Mesothelial cell of epicardium (in vitro differentiated cells): ENCODE measurements at regions not wholly inside any gene's neighbourhood (a gene's known extent, or its start where the extent isn't known, plus 50 kb on each side); places are given as distances from the start of the nearest gene placed in this dataset.

Experiments used
- DNase-seq, 2 experiments: peaks; one replicate each; pipeline ENCODE4 v3.0.0; 2021; ENCODE audit warnings: low spot score in 2 of 2; ENCODE audit not compliant: unreplicated experiment in 2 of 2
- H3K27ac Mint-ChIP-seq: 2 replicates; pipeline ENCODE4 v1.8.0; 2021; ENCODE audit warnings: mixed read lengths
- H3K27me3 Mint-ChIP-seq: 2 replicates; pipeline ENCODE4 v1.8.0; 2021; ENCODE audit warnings: low read depth, mixed read lengths
- H3K36me3 Mint-ChIP-seq: 2 replicates; pipeline ENCODE4 v1.8.0; 2021; ENCODE audit warnings: mixed read lengths
- H3K4me1 Mint-ChIP-seq: 2 replicates; pipeline ENCODE4 v1.8.0; 2021; ENCODE audit warnings: mixed read lengths
- H3K4me3 Mint-ChIP-seq: 2 replicates; pipeline ENCODE4 v1.8.0; 2021; ENCODE audit warnings: mild to moderate bottlenecking, moderate library complexity, mixed read lengths
- H3K9me3 Mint-ChIP-seq: 2 replicates; pipeline ENCODE4 v1.8.0; 2021; ENCODE audit warnings: mixed read lengths
- CTCF ChIP-seq: fragments of 200-600 bp; sonication (generic); IDR thresholded peaks from one replicate; pipeline ENCODE4 v1.5.0; 2021; ENCODE audit warnings: antibody characterized with exemption; ENCODE audit not compliant: unreplicated experiment

DNA sequence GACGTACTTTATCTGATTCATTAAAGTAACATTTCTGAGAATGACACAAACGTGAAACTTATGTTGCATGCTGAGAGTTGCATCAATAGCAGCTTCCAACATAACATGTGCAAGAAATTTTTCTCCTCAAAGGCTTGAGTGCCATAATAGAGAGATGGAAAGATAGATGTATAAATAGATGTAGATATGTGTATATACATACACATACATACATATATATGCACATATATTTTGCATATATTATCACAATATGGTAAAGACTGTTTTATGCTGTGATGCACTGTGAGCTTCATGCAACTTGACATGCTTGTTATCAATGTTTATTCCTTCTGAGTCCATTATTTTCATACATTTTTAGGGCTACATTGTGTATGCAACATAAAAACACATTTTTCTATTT lies 270.6 kb upstream of the GALNTL6 start:
- H3K9me3 Mint-ChIP-seq: peaks cover 8% of the 10 kb centered on the region
- DNase-seq: no peak

DNA sequence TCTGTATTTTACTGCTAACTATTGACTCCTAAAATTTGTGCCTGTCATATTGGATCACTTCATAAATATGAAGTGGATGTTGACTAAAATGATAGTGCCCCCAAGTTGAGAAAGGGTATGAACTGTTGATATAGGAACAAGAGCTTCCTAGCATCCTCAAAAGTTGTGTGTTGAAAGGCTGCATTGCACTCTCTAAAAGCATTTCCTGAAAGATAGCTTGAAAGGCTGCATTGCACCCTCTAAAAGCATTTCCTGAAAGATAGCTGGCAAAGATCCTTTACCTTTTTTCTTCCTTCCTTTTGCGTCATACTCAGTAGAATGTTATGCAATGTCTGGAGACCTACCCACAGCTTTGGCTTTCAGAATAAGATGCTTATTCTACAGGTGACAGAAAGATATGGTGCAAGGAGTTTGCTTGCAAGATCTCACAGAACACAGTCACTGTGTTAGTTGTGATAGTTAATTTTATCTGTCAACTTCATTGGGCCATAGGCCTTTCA lies 274.6 kb upstream of the GALNTL6 start:
- Mint-ChIP-seq H3K4me1 (peaks cover 4% of the 10 kb centered on the region), H3K36me3 (no peaks in the 10 kb centered on the region), H3K27me3 (no peaks in the 10 kb centered on the region), H3K27ac (no peak overlapping the region), H3K9me3 (peaks cover 4% of the 10 kb centered on the region), H3K4me3 (no peak overlapping the region)
- no peak for TF ChIP-seq CTCF
- no peak for DNase-seq

More for the DNA sequence above, 270.6 kb upstream of the GALNTL6 start:
- Mint-ChIP-seq H3K27ac (no peak overlapping the region), H3K4me3 (no peak overlapping the region), H3K4me1 (no peaks in the 10 kb centered on the region), H3K27me3 (no peaks in the 10 kb centered on the region), H3K36me3 (no peaks in the 10 kb centered on the region)
- TF ChIP-seq CTCF: no peak

GRCh38 chr4:171534391-171534790 lies 278.8 kb upstream of the GALNTL6 start:
- H3K9me3 Mint-ChIP-seq: peaks cover 10% of the 10 kb centered on the region
- H3K27me3 Mint-ChIP-seq: no peaks in the 10 kb centered on the region
- H3K36me3 Mint-ChIP-seq: no peaks in the 10 kb centered on the region
- H3K4me3 Mint-ChIP-seq: no peak overlapping the region
- DNase-seq: no peak
- H3K4me1 Mint-ChIP-seq: peaks cover 10% of the 10 kb centered on the region
- no peak overlapping the region for H3K27ac Mint-ChIP-seq
- no peak for TF ChIP-seq CTCF

GRCh38 chr4:171532968-171533367 lies 280.2 kb upstream of the GALNTL6 start:
- no peak for TF ChIP-seq CTCF
- Mint-ChIP-seq H3K36me3 (no peaks in the 10 kb centered on the region), H3K9me3 (peaks cover 10% of the 10 kb centered on the region), H3K4me1 (peaks cover 10% of the 10 kb centered on the region), H3K4me3 (no peak overlapping the region), H3K27me3 (no peaks in the 10 kb centered on the region), H3K27ac (no peak overlapping the region)
- no peak for DNase-seq

DNA sequence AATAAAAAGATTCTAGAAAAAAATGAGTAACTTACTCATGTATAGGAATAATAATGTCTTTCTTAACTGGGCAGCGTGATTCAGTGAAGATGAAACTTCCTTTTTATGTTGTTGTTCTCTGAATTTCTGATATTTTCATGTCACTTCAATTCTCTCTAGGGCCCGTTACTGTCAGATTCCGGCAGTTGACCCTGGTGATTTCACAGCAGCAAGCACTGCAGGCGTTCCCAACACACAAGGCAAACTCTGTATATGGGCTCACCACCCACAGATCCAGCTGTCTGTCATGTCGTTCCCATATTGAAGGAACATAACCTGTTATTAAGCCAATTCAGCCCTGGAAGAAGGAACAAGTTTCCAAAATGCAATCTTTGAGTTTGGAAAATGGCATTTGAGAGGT lies 288.3 kb upstream of the GALNTL6 start:
- no peak overlapping the region for H3K4me3 Mint-ChIP-seq
- H3K27ac Mint-ChIP-seq: no peak overlapping the region
- no peaks in the 10 kb centered on the region for H3K27me3 Mint-ChIP-seq
- no peak for DNase-seq
- TF ChIP-seq CTCF: no peak
- H3K36me3 Mint-ChIP-seq: no peaks in the 10 kb centered on the region
- no peaks in the 10 kb centered on the region for H3K9me3 Mint-ChIP-seq
- H3K4me1 Mint-ChIP-seq: peaks cover 8% of the 10 kb centered on the region

DNA sequence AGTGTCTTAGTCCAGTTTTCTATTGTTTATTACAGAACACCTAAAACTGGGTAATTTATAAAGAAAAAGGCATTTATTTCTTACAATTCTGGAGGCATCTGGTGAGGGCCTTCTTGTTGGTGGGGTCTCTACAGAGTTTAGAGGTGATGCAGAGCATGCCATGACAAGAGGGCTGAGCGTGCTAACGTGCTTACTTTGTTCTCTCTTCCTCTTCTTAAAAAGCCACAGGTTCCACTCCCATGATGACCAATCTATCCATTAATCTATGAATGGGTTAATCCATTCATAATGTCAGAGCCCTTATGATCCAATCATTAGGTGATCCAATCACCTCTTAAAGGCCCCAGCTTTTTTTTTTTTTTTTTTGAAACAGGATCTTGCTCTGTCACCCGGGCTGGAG lies 291.5 kb upstream of the GALNTL6 start:
- no peaks in the 10 kb centered on the region for H3K9me3 Mint-ChIP-seq
- peaks cover 8% of the 10 kb centered on the region for H3K4me1 Mint-ChIP-seq
- no peaks in the 10 kb centered on the region for H3K36me3 Mint-ChIP-seq
- H3K27me3 Mint-ChIP-seq: no peaks in the 10 kb centered on the region
- TF ChIP-seq CTCF: no peak
- H3K4me3 Mint-ChIP-seq: no peak overlapping the region
- H3K27ac Mint-ChIP-seq: no peak overlapping the region
- DNase-seq: no peak
